Loucy (cell line): ENCODE measurements at regions not wholly inside any gene's neighbourhood (a gene's known extent, or its start where the extent isn't known, plus 50 kb on each side); places are given as distances from the start of the nearest gene placed in this dataset.

Source experiments
- H2AFZ ChIP-seq: fragments of 200-600 bp; sonication (generic); 2 replicates; pipeline ENCODE4 v1.6.0; 2016; ENCODE audit warnings: antibody characterized with exemption, mild to moderate bottlenecking, low read length, moderate library complexity
- H3F3A ChIP-seq: fragments of 200-600 bp; 2 replicates; pipeline ENCODE4 v1.6.0; 2016; ENCODE audit warnings: antibody characterized with exemption, low read depth, mild to moderate bottlenecking
- H3K27me3 ChIP-seq: fragments of 200-600 bp; sonication (generic); 2 replicates; pipeline ENCODE4 v1.6.1; 2014; ENCODE audit warnings: low read length, mild to moderate bottlenecking; ENCODE audit not compliant: insufficient read depth, poor library complexity, severe bottlenecking
- H3K36me3 ChIP-seq: fragments of 200-600 bp; sonication (generic); 2 replicates; pipeline ENCODE4 v1.6.1; 2016; ENCODE audit warnings: low read length; ENCODE audit not compliant: insufficient read depth
- H3K4me1 ChIP-seq: fragments of 200-600 bp; sonication (generic); 2 replicates; pipeline ENCODE4 v1.5.1; 2014; ENCODE audit warnings: low read length, mild to moderate bottlenecking; ENCODE audit not compliant: insufficient read depth, poor library complexity, severe bottlenecking
- H3K4me2 ChIP-seq: fragments of 200-600 bp; sonication (generic); 2 replicates; pipeline ENCODE4 v1.6.0; 2014; ENCODE audit warnings: antibody characterized with exemption, low read length, low read depth, mild to moderate bottlenecking; ENCODE audit not compliant: poor library complexity, severe bottlenecking
- H3K4me3 ChIP-seq: fragments of 200-600 bp; sonication (generic); 2 replicates; pipeline ENCODE4 v1.5.1; 2014; ENCODE audit warnings: low read length, mild to moderate bottlenecking, mixed read lengths; ENCODE audit not compliant: poor library complexity, severe bottlenecking
- H3K79me2 ChIP-seq: fragments of 200-600 bp; sonication (generic); 2 replicates; pipeline ENCODE4 v1.6.1; 2014; ENCODE audit warnings: low read length; ENCODE audit not compliant: insufficient read depth
- H3K9ac ChIP-seq: fragments of 200-600 bp; sonication (generic); 2 replicates; pipeline ENCODE4 v1.6.0; 2014; ENCODE audit warnings: mild to moderate bottlenecking, low read depth, low read length, moderate library complexity; ENCODE audit not compliant: poor library complexity, severe bottlenecking
- H3K9me2 ChIP-seq: fragments of 200-600 bp; sonication (generic); replicated peaks from 2 replicates; pipeline ENCODE4 v1.6.1; 2016; ENCODE audit warnings: low read depth, low read length, mixed read lengths
- H3K9me3 ChIP-seq: fragments of 200-600 bp; sonication (generic); 2 replicates; pipeline ENCODE4 v1.6.1; 2014; ENCODE audit warnings: mild to moderate bottlenecking, antibody characterized with exemption, low read length, low read depth; ENCODE audit not compliant: insufficient read depth
- H4K20me1 ChIP-seq: fragments of 200-600 bp; sonication (generic); 2 replicates; pipeline ENCODE4 v1.6.0; 2014; ENCODE audit warnings: antibody characterized with exemption, low read length, mild to moderate bottlenecking; ENCODE audit not compliant: insufficient read depth, poor library complexity, severe bottlenecking
- CTCF ChIP-seq: fragments of 200-600 bp; sonication (generic); conservative IDR thresholded peaks from 2 replicates; pipeline ENCODE4 v1.5.1; 2014; ENCODE audit warnings: mild to moderate bottlenecking, antibody characterized with exemption, low read length
- EZH2phosphoT487 ChIP-seq: fragments of 200-600 bp; IDR thresholded peaks from 2 replicates; pipeline ENCODE4 v1.6.1; 2018; ENCODE audit warnings: antibody characterized with exemption, mild to moderate bottlenecking, moderate library complexity, borderline replicate concordance

GRCh38 chr14:83864106-83864505 lies 1665.8 kb upstream of the FLRT2 start:
- H4K20me1 ChIP-seq: no peaks in the 10 kb centered on the region
- H3K4me1 ChIP-seq: no peaks in the 10 kb centered on the region
- no peaks in the 10 kb centered on the region for H3K9me2 ChIP-seq
- no peaks in the 10 kb centered on the region for H3K27me3 ChIP-seq
- no peaks in the 10 kb centered on the region for H3K79me2 ChIP-seq
- H3F3A ChIP-seq: no peaks in the 10 kb centered on the region
- no peak overlapping the region for H3K4me2 ChIP-seq
- TF ChIP-seq CTCF: no peak
- no peak for TF ChIP-seq EZH2phosphoT487
- 0 out of 2 replicates have a peak, but pooled peaks cover 2% of the 10 kb centered on the region for H3K9me3 ChIP-seq
- H2AFZ ChIP-seq: no peak overlapping the region
- H3K4me3 ChIP-seq: no peak overlapping the region
- no peaks in the 10 kb centered on the region for H3K36me3 ChIP-seq
- no peak overlapping the region for H3K9ac ChIP-seq

GRCh38 chr14:83867566-83868225 lies 1662.2 kb upstream of the FLRT2 start:
- no peaks in the 10 kb centered on the region for H4K20me1 ChIP-seq
- H3K9ac ChIP-seq: no peak overlapping the region
- no peaks in the 10 kb centered on the region for H3K36me3 ChIP-seq
- no peaks in the 10 kb centered on the region for H3K9me2 ChIP-seq
- no peaks in the 10 kb centered on the region for H3K27me3 ChIP-seq
- H3K9me3 ChIP-seq: 0 out of 2 replicates have a peak, but pooled peaks cover 2% of the 10 kb centered on the region
- TF ChIP-seq EZH2phosphoT487 (no peak), CTCF (no peak)
- H2AFZ ChIP-seq: no peak overlapping the region
- no peaks in the 10 kb centered on the region for H3K4me1 ChIP-seq
- H3K4me2 ChIP-seq: no peak overlapping the region
- H3K79me2 ChIP-seq: no peaks in the 10 kb centered on the region
- H3F3A ChIP-seq: no peaks in the 10 kb centered on the region
- H3K4me3 ChIP-seq: no peak overlapping the region

GRCh38 chr14:83870546-83871270 lies 1659.2 kb upstream of the FLRT2 start:
- no peak for TF ChIP-seq EZH2phosphoT487
- TF ChIP-seq CTCF: no peak
- Histone ChIP-seq H3K36me3 (no peaks in the 10 kb centered on the region), H3K9me2 (no peaks in the 10 kb centered on the region), H3K27me3 (no peaks in the 10 kb centered on the region), H3K9ac (no peak overlapping the region), H4K20me1 (no peaks in the 10 kb centered on the region), H3K4me1 (no peaks in the 10 kb centered on the region), H3K4me2 (no peak overlapping the region), H3K4me3 (no peak overlapping the region), H3K79me2 (no peaks in the 10 kb centered on the region), H2AFZ (no peak overlapping the region), H3K9me3 (no peaks in the 10 kb centered on the region), H3F3A (no peaks in the 10 kb centered on the region)
